ENCODE measurements at regions not wholly inside any gene's neighbourhood (a gene's known extent, or its start where the extent isn't known, plus 50 kb on each side); places are given as distances from the start of the nearest gene placed in this dataset.

DNA sequence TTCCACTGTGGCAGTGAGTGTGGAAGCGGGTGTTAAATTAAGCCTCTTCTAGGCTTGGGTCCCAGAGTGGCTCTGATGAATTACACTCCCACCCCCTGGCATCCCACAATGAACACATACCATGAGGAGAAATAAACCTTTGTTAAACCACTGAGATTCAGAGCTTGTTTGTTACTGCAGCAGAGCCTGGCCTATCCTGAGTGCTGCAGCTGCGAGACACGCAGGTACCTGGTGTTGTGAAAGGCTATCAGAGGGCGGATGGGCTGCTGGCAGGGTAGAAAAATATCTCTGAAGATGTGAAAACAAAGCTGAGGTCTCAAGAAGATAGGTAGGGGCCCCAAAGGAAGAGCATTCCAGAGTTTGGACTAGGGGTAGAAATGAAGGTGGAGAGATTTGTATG lies 138.4 kb upstream of the STX18 start:
- Histone ChIP-seq H3K27me3 (no peaks in the 10 kb centered on the region), H3K4me3 (no peak overlapping the region), H3K9me3 (ENCODE audit: low read depth) (no peaks in the 10 kb centered on the region), H3K27ac (no peak overlapping the region), H3K36me3 (no peaks in the 10 kb centered on the region), H3K4me1 (ENCODE audit: low read depth) (peaks cover 9% of the 10 kb centered on the region)
- TF ChIP-seq, protein P1, sequence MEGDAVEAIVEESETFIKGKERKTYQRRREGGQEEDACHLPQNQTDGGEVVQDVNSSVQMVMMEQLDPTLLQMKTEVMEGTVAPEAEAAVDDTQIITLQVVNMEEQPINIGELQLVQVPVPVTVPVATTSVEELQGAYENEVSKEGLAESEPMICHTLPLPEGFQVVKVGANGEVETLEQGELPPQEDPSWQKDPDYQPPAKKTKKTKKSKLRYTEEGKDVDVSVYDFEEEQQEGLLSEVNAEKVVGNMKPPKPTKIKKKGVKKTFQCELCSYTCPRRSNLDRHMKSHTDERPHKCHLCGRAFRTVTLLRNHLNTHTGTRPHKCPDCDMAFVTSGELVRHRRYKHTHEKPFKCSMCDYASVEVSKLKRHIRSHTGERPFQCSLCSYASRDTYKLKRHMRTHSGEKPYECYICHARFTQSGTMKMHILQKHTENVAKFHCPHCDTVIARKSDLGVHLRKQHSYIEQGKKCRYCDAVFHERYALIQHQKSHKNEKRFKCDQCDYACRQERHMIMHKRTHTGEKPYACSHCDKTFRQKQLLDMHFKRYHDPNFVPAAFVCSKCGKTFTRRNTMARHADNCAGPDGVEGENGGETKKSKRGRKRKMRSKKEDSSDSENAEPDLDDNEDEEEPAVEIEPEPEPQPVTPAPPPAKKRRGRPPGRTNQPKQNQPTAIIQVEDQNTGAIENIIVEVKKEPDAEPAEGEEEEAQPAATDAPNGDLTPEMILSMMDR (IDR thresholded peaks at IDR 0.05; ENCODE audit: low read depth, low read length), result no peak
- no peak for DNase-seq (ENCODE audit: low read depth in 1 of 2, low spot score in 1 of 2)

DNA sequence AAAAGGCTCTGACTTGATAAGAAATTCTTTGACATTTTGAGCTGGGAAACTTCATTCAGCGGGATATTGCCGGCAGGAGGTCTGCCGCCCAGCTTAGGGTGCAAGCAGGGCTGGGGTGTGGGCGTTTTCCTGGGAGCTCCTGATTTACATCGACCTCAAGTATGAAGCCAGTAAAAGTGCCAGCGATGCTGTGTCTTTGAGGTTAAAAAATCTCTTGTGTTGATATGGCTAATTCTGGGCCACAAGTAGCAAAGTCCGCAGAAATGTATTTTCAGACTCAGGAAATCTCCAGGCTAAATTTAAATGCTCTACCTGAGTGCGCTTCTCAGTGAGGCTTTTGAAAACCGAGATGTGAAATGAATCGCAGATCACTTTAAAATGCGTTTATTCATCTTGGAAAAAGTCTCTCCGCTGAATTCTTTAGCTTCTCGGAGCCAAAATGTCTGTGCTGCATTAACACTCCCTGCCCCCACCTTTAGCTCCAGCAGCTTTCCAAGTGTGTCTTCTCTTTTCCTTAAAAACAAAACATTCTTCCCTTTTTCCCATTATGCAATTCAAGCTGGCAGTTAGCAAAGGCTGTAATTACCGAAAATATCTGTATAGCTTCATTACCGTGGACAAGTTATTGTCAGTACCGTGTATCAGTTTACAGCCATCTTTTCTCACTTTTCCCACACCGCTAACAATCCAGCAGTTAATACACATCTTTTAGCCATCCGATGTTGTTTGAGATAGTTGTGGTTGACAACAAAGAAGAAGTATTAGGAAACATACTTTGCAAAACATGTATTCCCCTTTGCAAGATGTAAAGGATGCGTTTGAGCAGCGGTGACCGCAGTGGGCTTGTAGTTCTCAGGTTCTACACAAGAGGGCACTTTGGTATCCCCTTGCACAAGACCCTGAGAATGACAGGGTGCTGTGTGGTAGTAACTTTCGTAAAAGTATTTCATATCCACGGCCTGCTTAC lies 136.0 kb upstream of the STX18 start:
- peak; percentile 28 to 84 for DNase-seq (ENCODE audit: low read depth in 1 of 2, low spot score in 1 of 2)
- Histone ChIP-seq H3K4me1 (ENCODE audit: low read depth) (peaks cover 9% of the 10 kb centered on the region), H3K9me3 (ENCODE audit: low read depth) (no peaks in the 10 kb centered on the region), H3K4me3 (no peak overlapping the region), H3K27ac (no peak overlapping the region), H3K27me3 (no peaks in the 10 kb centered on the region), H3K36me3 (no peaks in the 10 kb centered on the region)
- TF ChIP-seq, protein P1 (IDR thresholded peaks at IDR 0.05; ENCODE audit: low read depth, low read length), result peak; percentile 87

DNA sequence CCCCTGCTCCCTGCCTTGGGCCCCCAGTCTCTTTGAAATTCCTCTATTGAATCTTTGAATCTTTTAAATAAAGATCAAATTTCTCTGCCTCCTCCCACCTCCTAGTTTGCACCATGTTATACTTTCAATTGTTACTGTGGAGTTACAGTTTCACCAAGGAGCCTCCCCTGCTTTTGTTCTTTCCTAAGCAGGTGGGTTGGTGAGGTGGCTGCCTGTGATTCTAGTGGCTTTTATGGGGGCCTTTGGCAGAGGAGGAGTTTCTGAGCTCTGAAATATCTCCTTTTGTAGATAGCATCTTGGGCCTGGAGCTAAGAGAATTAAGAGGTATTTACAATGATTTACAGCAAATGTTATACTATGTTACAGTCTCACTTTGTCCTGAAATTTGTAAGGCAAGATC lies 133.8 kb upstream of the STX18 start:
- no peaks in the 10 kb centered on the region for H3K27me3 ChIP-seq
- no peaks in the 10 kb centered on the region for H3K9me3 ChIP-seq (ENCODE audit: low read depth)
- TF ChIP-seq, protein P1 (IDR thresholded peaks at IDR 0.05; ENCODE audit: low read depth, low read length), result no peak
- H3K4me3 ChIP-seq, result no peak overlapping the region
- no peak overlapping the region for H3K27ac ChIP-seq
- no peaks in the 10 kb centered on the region for H3K36me3 ChIP-seq
- no peak for DNase-seq (ENCODE audit: low read depth in 1 of 2, low spot score in 1 of 2)
- peaks cover 9% of the 10 kb centered on the region for H3K4me1 ChIP-seq (ENCODE audit: low read depth)

DNA sequence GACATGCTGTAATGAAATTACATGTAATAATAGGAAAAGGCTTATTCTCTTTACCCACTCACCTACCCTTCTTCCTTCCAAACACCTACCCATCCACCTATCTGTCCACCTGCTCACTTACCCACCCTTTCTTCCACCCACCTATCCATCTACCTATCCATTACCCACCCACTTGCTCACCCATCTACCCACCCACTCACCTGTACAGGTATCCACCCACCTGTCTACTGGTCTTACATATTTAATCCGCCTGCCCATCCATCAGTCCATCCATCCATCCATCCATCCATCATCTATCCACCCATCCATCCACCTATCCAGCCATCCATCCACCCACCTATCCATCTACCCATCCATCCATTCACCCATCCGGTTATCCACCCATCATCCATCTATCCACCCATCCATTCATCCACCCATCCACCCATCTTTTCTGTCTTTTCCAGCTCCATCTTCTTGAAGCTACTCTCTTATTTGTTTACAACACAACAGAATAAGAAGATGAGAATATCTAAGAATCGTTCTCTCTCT lies 133.3 kb upstream of the STX18 start:
- Histone ChIP-seq H3K4me1 (ENCODE audit: low read depth) (peaks cover 9% of the 10 kb centered on the region), H3K4me3 (no peak overlapping the region), H3K36me3 (no peaks in the 10 kb centered on the region), H3K9me3 (ENCODE audit: low read depth) (no peaks in the 10 kb centered on the region), H3K27me3 (no peaks in the 10 kb centered on the region), H3K27ac (no peak overlapping the region)
- DNase-seq (ENCODE audit: low read depth in 1 of 2, low spot score in 1 of 2), result no peak
- TF ChIP-seq, protein P1 (IDR thresholded peaks at IDR 0.05; ENCODE audit: low read depth, low read length), result no peak

DNA sequence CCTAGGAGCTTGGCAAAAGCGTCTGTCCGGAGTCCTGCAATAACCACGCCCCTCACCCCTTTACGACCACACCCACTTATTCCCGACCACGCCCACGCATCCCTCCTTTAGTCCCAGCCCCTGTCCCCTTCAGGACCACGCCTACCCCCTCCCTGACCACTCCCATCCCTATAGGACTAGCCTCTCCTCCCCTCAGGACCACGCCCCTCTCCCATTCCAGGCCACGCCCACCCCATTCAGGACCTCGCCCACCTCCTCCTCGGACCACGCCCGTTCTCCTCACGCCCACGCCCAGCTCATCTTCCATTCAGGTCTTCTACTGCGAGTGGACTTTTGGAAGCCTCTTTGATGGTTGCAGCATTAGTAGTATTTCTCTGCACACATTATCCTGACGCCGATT lies 131.2 kb upstream of the STX18 start:
- Histone ChIP-seq H3K27ac (no peak overlapping the region), H3K4me1 (ENCODE audit: low read depth) (peaks cover 9% of the 10 kb centered on the region), H3K36me3 (no peaks in the 10 kb centered on the region), H3K27me3 (no peaks in the 10 kb centered on the region), H3K9me3 (ENCODE audit: low read depth) (no peaks in the 10 kb centered on the region), H3K4me3 (no peak overlapping the region)
- peak; percentile 62 to 66 for DNase-seq (ENCODE audit: low read depth in 1 of 2, low spot score in 1 of 2)
- TF ChIP-seq, protein P1 (IDR thresholded peaks at IDR 0.05; ENCODE audit: low read depth, low read length), result no peak
